HG02798 (cell line): ENCODE measurements at regions not wholly inside any gene's neighbourhood (a gene's known extent, or its start where the extent isn't known, plus 50 kb on each side); places are given as distances from the start of the nearest gene placed in this dataset.

Source experiments
- ATAC-seq: cut with Tn5 transposase; IDR thresholded peaks from one replicate; pipeline ENCODE4 v1.9.1; 2021; ENCODE audit warnings: mild to moderate bottlenecking; ENCODE audit not compliant: unreplicated experiment, poor library complexity

GRCh38 chr6:23589811-23590210 lies 536.2 kb upstream of the NRSN1 start:
- no peak for ATAC-seq

- no peak for ATAC-seq
Observed at GRCh38 chr6:23590498-23591126, 535.4 kb upstream of the NRSN1 start.

GRCh38 chr6:23591761-23592160 lies 534.3 kb upstream of the NRSN1 start:
- no peak for ATAC-seq

- no peak for ATAC-seq
Observed at GRCh38 chr6:23600118-23600517, 525.9 kb upstream of the NRSN1 start.

GRCh38 chr6:23601811-23602345 lies 524.1 kb upstream of the NRSN1 start:
- ATAC-seq: no peak

- no peak for ATAC-seq
Observed at GRCh38 chr6:23608931-23609435, 517.0 kb upstream of the NRSN1 start.

- ATAC-seq: no peak
Observed at GRCh38 chr6:23611776-23612381, 514.1 kb upstream of the NRSN1 start.

GRCh38 chr6:23618366-23618765 lies 507.6 kb upstream of the NRSN1 start:
- no peak for ATAC-seq

- no peak for ATAC-seq
Observed at GRCh38 chr6:23620911-23621401, 505.1 kb upstream of the NRSN1 start.

GRCh38 chr6:23630726-23631635 lies 495.0 kb upstream of the NRSN1 start:
- no peak for ATAC-seq

- ATAC-seq: no peak
Observed at GRCh38 chr6:23633996-23634395, 492.0 kb upstream of the NRSN1 start.

- no peak for ATAC-seq
Observed at GRCh38 chr6:23635150-23635549, 490.9 kb upstream of the NRSN1 start.

GRCh38 chr6:23637296-23637695 lies 488.7 kb upstream of the NRSN1 start:
- ATAC-seq: no peak

- ATAC-seq: no peak
Observed at GRCh38 chr6:23642849-23643248, 483.2 kb upstream of the NRSN1 start.

- ATAC-seq: no peak
Observed at GRCh38 chr6:23647045-23647444, 479.0 kb upstream of the NRSN1 start.

- ATAC-seq: no peak
Observed at GRCh38 chr6:23650676-23651075, 475.3 kb upstream of the NRSN1 start.

- no peak for ATAC-seq
Observed at GRCh38 chr6:23654745-23655144, 471.3 kb upstream of the NRSN1 start.

GRCh38 chr6:23655525-23655924 lies 470.5 kb upstream of the NRSN1 start:
- ATAC-seq: no peak

GRCh38 chr6:23656255-23657194 lies 469.5 kb upstream of the NRSN1 start:
- ATAC-seq: no peak

GRCh38 chr6:23659125-23659524 lies 466.9 kb upstream of the NRSN1 start:
- no peak for ATAC-seq
